ENCODE measurements at regions not wholly inside any gene's neighbourhood (a gene's known extent, or its start where the extent isn't known, plus 50 kb on each side); places are given as distances from the start of the nearest gene placed in this dataset.

DNA sequence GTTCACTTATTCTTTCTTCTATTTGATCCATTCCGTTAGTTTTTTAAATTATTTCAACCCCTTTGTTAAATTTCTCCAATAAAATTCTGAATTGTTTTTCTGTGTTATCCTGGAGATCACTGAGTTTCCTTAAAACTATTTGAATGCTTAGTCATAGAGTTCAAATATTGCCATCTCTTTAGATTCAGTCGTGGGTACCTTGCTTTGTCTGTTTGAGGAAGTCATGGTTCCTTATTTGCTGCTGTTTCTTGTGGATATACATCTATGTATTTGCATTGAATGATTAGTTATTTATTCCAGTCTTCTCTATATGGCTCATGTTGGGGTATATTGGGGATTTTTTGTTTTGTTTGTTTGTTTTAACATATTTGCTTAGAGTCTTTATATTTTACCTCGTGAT lies 80.6 kb downstream of the HINT1 start (continued):
- TF ChIP-seq, protein P1, sequence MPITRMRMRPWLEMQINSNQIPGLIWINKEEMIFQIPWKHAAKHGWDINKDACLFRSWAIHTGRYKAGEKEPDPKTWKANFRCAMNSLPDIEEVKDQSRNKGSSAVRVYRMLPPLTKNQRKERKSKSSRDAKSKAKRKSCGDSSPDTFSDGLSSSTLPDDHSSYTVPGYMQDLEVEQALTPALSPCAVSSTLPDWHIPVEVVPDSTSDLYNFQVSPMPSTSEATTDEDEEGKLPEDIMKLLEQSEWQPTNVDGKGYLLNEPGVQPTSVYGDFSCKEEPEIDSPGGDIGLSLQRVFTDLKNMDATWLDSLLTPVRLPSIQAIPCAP (CRISPR knock-in tag; IDR thresholded peaks at IDR 0.05; ENCODE audit: borderline replicate concordance), result no peak
- TF ChIP-seq E4F1 (CRISPR knock-in tag; IDR thresholded peaks at IDR 0.05; ENCODE audit: borderline replicate concordance), result no peak

DNA sequence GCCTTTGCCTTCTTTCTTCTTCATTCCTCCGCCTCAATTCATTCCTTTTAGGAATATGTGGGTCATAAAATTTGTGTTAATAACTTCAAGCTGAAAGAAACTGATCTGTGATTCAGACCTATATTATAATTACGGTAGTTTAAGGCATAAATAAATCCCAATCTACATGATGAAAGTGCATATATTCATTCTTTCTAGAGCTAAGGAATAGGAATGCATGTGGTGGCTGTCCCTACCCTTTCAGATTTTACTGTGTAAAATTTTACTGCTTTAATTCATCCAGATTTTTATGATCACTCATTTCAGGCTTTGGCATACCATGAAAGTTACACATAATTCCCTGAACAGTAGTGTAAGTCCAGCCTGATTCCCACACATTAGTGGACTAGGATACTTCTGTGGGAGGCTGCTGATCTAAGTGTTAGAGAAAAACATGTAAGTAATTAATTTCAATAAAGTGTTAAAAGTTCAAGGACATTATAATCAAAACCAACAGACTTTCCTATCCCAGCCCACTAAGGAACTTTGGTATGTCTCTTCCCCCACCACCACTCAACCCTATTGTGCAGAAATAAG lies 83.1 kb downstream of the HINT1 start:
- H4K20me1 ChIP-seq (replicated peaks; ENCODE audit: control insufficient read depth, insufficient read depth, low read length), result no peaks in the 10 kb centered on the region
- intact Hi-C loops (cut with micrococcal nuclease), result no loop called here
- no peak overlapping the region for H3K4me2 ChIP-seq (ENCODE audit: insufficient read depth, low read length)
- ATAC-seq (no peak), FAIRE-seq (no peak), DNase-seq (ENCODE audit: extremely low read depth in 1 of 4, low spot score in 3 of 4) (no peak)
- H3K9me1 ChIP-seq (ENCODE audit: control insufficient read depth, insufficient read depth, low read length), result no peaks in the 10 kb centered on the region
- TF ChIP-seq SP1 (CRISPR knock-in tag; IDR thresholded peaks at IDR 0.05) (no peak), RNF219 (CRISPR knock-in tag; IDR thresholded peaks at IDR 0.05) (no peak), ZBTB9 (CRISPR knock-in tag; IDR thresholded peaks at IDR 0.05) (no peak)
- H3K36me3 ChIP-seq (ENCODE audit: control insufficient read depth, insufficient read depth, low read length), result no peaks in the 10 kb centered on the region
- no peak overlapping the region for H3K4me3 ChIP-seq
- ChIA-PET CTCF (ENCODE audit: low intra/inter-chr PET ratio) (no interaction called here), POLR2A (no interaction called here)
- H2AFZ ChIP-seq (ENCODE audit: low read depth, low read length), result no peak overlapping the region
- in situ Hi-C loops (cut with MboI), result no loop called here
- no peak overlapping the region for H3K27ac ChIP-seq (ENCODE audit: extremely low read depth, low read depth, low read length)
- no peaks in the 10 kb centered on the region for H3K4me1 ChIP-seq (replicated peaks in 1 of 2; ENCODE audit: control insufficient read depth in 2 of 2, insufficient read depth in 2 of 2, low read length in 2 of 2)
- H3K9ac ChIP-seq (ENCODE audit: insufficient read depth in 1 of 2, low read depth in 2 of 2, low read length in 2 of 2), result no peak overlapping the region
- BruUV-seq (replicated peaks), result no TSS peak
- no peaks in the 10 kb centered on the region for H3K79me2 ChIP-seq (ENCODE audit: control insufficient read depth, insufficient read depth, low read length)
- WGBS (ENCODE audit: insufficient coverage, low coverage, missing lambda C conversion rate), result 0% methylated on average over 2 of the region's 2 CpGs
- H3K27me3 ChIP-seq (ENCODE audit: control insufficient read depth in 2 of 2, insufficient read depth in 2 of 2, low read length in 2 of 2), result no peaks in the 10 kb centered on the region
- no peaks in the 10 kb centered on the region for H3K9me3 ChIP-seq (replicated peaks; ENCODE audit: control insufficient read depth, insufficient read depth, low read depth, low read length)
